HEK293T (cell line): ENCODE measurements at regions not wholly inside any gene's neighbourhood (a gene's known extent, or its start where the extent isn't known, plus 50 kb on each side); places are given as distances from the start of the nearest gene placed in this dataset.
"Not testable (repeated sequence)": the region's sequence is repeated elsewhere in the genome, so short reads cannot be mapped to it uniquely, and the experiment has no call there.

Experiments used
- CTCF ChIA-PET: fragments of 350-600 bp; formaldehyde crosslinking; extraction: SDS; loops from one replicate; lab custom pipeline; 2021; ENCODE audit warnings: antibody characterized with exemption, inconsistent platforms; lab: Yijun Ruan, JAX
- POLR2A ChIA-PET: fragments of 350-600 bp; formaldehyde crosslinking; extraction: SDS; loops from one replicate; lab custom pipeline; 2020; ENCODE audit warnings: antibody characterized with exemption, inconsistent platforms; lab: Yijun Ruan, JAX
- DNase-seq: peaks from one replicate; pipeline ENCODE4 v3.0.0; 2012; ENCODE audit warnings: mixed read lengths; ENCODE audit errors: extremely low spot score
- ARNT ChIP-seq: fragments of 450-650 bp; IDR thresholded peaks from 2 replicates; pipeline ENCODE4 v1.6.1; 2017; ENCODE audit warnings: mild to moderate bottlenecking
- BHLHE40 ChIP-seq: fragments of 450-650 bp; IDR thresholded peaks from 2 replicates; pipeline ENCODE4 v1.6.1; 2016; ENCODE audit warnings: mild to moderate bottlenecking, moderate library complexity, borderline replicate concordance
- CTBP1 ChIP-seq: fragments of 450-650 bp; IDR thresholded peaks from 2 replicates; pipeline ENCODE4 v1.6.1; 2016; ENCODE audit warnings: borderline replicate concordance
- ELF4 ChIP-seq: fragments of 450-650 bp; IDR thresholded peaks from 2 replicates; pipeline ENCODE4 v1.6.1; 2017; ENCODE audit warnings: antibody characterized with exemption
- FOXA1 ChIP-seq: fragments of 450-650 bp; IDR thresholded peaks from 2 replicates; pipeline ENCODE4 v1.6.1; 2016; ENCODE audit warnings: mild to moderate bottlenecking
- FOXK2 ChIP-seq: fragments of 450-650 bp; IDR thresholded peaks from 2 replicates; pipeline ENCODE4 v1.6.1; 2016; ENCODE audit warnings: mild to moderate bottlenecking
- FOXM1 ChIP-seq: fragments of 450-650 bp; IDR thresholded peaks from 2 replicates; pipeline ENCODE4 v1.6.1; 2017; ENCODE audit warnings: mild to moderate bottlenecking, borderline replicate concordance
- HDGF ChIP-seq: fragments of 450-650 bp; IDR thresholded peaks from 2 replicates; pipeline ENCODE4 v1.6.1; 2017; ENCODE audit warnings: antibody characterized with exemption, borderline replicate concordance
- L3MBTL2 ChIP-seq: fragments of 450-650 bp; conservative IDR thresholded peaks from 2 replicates; pipeline ENCODE4 v1.6.1; 2016; ENCODE audit warnings: mild to moderate bottlenecking
- LEF1 ChIP-seq: fragments of 450-650 bp; IDR thresholded peaks from 2 replicates; pipeline ENCODE4 v1.6.1; 2017; ENCODE audit warnings: mild to moderate bottlenecking, borderline replicate concordance
- NFRKB ChIP-seq: fragments of 450-650 bp; IDR thresholded peaks from 2 replicates; pipeline ENCODE4 v1.6.1; 2016; ENCODE audit warnings: mild to moderate bottlenecking, moderate library complexity
- SP1 ChIP-seq: fragments of 450-650 bp; IDR thresholded peaks from 2 replicates; pipeline ENCODE4 v1.6.1; 2017
- SUZ12 ChIP-seq: fragments of 450-650 bp; IDR thresholded peaks from 2 replicates; pipeline ENCODE4 v1.6.1; 2016; ENCODE audit warnings: mild to moderate bottlenecking
- TARDBP ChIP-seq: fragments of 450-650 bp; IDR thresholded peaks from 2 replicates; pipeline ENCODE4 v1.6.1; 2016
- ZNF384 ChIP-seq: fragments of 450-650 bp; IDR thresholded peaks from 2 replicates; pipeline ENCODE4 v1.6.1; 2016
- TF ChIP-seq, protein P1 (sequence below): fragments of 450-650 bp; IDR thresholded peaks from 2 replicates; pipeline ENCODE4 v1.6.1; 2016

GRCh38 chr14:40367717-40368116 lies 935.5 kb upstream of the FBXO33 start:
- TF ChIP-seq SP1 (no peak), BHLHE40 (no peak), ZNF384 (no peak), SUZ12 (no peak), CTBP1 (no peak), NFRKB (no peak), ELF4 (no peak), TARDBP (no peak), LEF1 (no peak), FOXK2 (no peak), HDGF (no peak), FOXM1 (no peak)
- TF ChIP-seq, protein P1, sequence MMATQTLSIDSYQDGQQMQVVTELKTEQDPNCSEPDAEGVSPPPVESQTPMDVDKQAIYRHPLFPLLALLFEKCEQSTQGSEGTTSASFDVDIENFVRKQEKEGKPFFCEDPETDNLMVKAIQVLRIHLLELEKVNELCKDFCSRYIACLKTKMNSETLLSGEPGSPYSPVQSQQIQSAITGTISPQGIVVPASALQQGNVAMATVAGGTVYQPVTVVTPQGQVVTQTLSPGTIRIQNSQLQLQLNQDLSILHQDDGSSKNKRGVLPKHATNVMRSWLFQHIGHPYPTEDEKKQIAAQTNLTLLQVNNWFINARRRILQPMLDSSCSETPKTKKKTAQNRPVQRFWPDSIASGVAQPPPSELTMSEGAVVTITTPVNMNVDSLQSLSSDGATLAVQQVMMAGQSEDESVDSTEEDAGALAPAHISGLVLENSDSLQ, result no peak
- CTCF ChIA-PET, result no interaction called here

DNA sequence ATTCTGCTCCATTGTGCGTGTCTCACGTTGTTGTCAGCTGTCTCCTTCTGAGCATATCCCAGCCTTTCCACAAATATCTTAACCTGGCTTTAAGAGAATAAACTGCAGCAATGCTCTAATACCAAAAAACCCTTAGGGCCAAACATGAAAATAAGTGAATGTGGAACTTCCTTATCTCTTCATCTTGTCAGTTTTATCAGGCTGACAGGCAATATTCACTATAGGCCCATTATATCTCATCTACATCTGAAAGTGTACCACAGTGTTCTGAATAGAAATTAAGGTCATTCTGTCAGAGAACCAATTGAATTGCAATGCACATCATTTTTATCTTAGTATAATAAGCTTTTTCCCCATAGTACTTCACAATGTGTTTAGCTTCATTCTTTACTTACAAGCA lies 933.1 kb upstream of the FBXO33 start:
- TF ChIP-seq FOXK2 (no peak), TARDBP (no peak)
- CTCF ChIA-PET, result no interaction called here
- DNase-seq, result no peak
- POLR2A ChIA-PET, result no interaction called here

More at GRCh38 chr14:40367717-40368116, 935.5 kb upstream of the FBXO33 start:
- no peak for DNase-seq
- POLR2A ChIA-PET, result no interaction called here

- TF ChIP-seq FOXA1, result no peak
- no peak for TF ChIP-seq BHLHE40
- no peak for TF ChIP-seq CTBP1
- no peak for TF ChIP-seq TARDBP
- no peak for TF ChIP-seq NFRKB
- TF ChIP-seq SP1, result no peak
- no peak for TF ChIP-seq FOXM1
- no peak for TF ChIP-seq SUZ12
- no peak for TF ChIP-seq HDGF
- no peak for TF ChIP-seq ELF4
- ChIA-PET CTCF (no interaction called here), POLR2A (no interaction called here)
- no peak for DNase-seq
These were observed 930.6 kb upstream of the FBXO33 start for GRCh38 chr14:40362856-40363255.

- POLR2A ChIA-PET, result no interaction called here
- TF ChIP-seq SUZ12 (no peak), NFRKB (no peak), SP1 (no peak), LEF1 (no peak), FOXA1 (no peak), BHLHE40 (no peak), ZNF384 (no peak), CTBP1 (no peak)
- TF ChIP-seq, protein P1, result no peak
- CTCF ChIA-PET, result no interaction called here
- DNase-seq, result no peak
These were observed 922.5 kb upstream of the FBXO33 start for GRCh38 chr14:40354754-40355153.

DNA sequence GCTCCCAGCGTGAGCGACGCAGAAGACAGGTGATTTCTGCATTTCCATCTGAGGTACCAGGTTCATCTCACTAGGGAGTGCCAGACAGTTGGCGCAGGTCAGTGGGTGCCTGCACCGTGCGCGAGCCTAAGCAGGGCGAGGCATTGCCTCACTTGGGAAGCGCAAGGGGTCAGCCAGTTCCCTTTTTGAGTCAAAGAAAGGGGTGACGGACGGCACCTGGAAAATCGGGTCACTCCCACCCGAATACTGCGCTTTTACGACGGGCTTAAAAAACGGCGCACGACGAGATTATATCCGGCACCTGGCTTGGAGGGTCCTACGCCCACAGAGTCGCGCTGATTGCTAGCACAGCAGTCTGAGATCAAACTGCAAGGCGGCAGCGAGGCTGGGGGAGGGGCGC lies 915.9 kb upstream of the FBXO33 start:
- POLR2A ChIA-PET, DNase-seq, CTCF ChIA-PET: not testable (repeated sequence)

DNA sequence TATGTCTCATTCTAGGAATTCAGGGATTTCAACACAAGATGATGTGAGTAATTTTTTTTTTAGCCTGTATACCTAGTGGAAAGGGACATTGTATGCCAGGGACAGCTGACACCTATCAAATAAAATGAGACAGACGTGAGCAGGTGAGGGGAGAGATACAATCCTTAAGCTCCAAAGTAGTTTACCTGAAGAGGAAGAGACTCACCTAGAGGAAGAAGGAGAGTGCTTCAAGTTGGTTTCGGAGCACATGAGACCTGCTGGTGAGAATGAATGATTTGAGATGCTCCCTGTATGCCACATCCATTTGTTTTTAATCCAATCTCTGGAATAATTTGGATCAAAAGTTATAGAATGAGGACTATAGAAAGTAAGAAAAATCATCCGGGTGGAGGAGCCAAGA lies 915.4 kb upstream of the FBXO33 start:
- ChIA-PET POLR2A (no interaction called here), CTCF (no interaction called here)
- DNase-seq, result no peak
- no peak for TF ChIP-seq ARNT
- TF ChIP-seq L3MBTL2, result no peak
- no peak for TF ChIP-seq SP1
- TF ChIP-seq SUZ12, result no peak
- no peak for TF ChIP-seq BHLHE40
- TF ChIP-seq NFRKB, result no peak
- no peak for TF ChIP-seq FOXK2
- TF ChIP-seq, protein P1, result no peak
- no peak for TF ChIP-seq CTBP1
- no peak for TF ChIP-seq ZNF384
- no peak for TF ChIP-seq HDGF
- no peak for TF ChIP-seq LEF1
- TF ChIP-seq ELF4, result no peak
- TF ChIP-seq FOXA1, result no peak
- TF ChIP-seq FOXM1, result no peak
- TF ChIP-seq TARDBP, result no peak

- TF ChIP-seq NFRKB (no peak), ARNT (no peak), SP1 (no peak), LEF1 (no peak), L3MBTL2 (no peak)
- TF ChIP-seq, protein P1, result no peak
- no peak for DNase-seq
- CTCF ChIA-PET, result no interaction called here
- POLR2A ChIA-PET, result no interaction called here
These were observed 914.0 kb upstream of the FBXO33 start for GRCh38 chr14:40346275-40346674.
